ENCODE measurements at regions not wholly inside any gene's neighbourhood (a gene's known extent, or its start where the extent isn't known, plus 50 kb on each side); places are given as distances from the start of the nearest gene placed in this dataset.

GRCh38 chr14:57031474-57031873, 221.2 kb upstream of the OTX2 start:
- Histone ChIP-seq H3K9me3 (no peaks in the 10 kb centered on the region), H3K4me3 (replicated peaks in 1 of 3) (no peak overlapping the region), H3K4me1 (no peaks in the 10 kb centered on the region), H3K27ac (no peak overlapping the region), H3K36me3 (no peaks in the 10 kb centered on the region), H3K27me3 (no peaks in the 10 kb centered on the region)
- no peak for TF ChIP-seq POLR2A (IDR thresholded peaks at IDR 0.05)
- TF ChIP-seq CTCF (IDR thresholded peaks at IDR 0.05), result no peak
- WGBS, 2 donors, result 95% methylated on average over 1 of the region's 1 CpG
- intact Hi-C loops (cut with DNase I), result no loop called here
- DNase-seq, result no peak

GRCh38 chr14:57029620-57030253, 219.5 kb upstream of the OTX2 start:
- no peak for DNase-seq
- H3K27ac ChIP-seq, result no peak overlapping the region
- no peaks in the 10 kb centered on the region for H3K4me1 ChIP-seq
- TF ChIP-seq POLR2A (IDR thresholded peaks at IDR 0.05) (no peak), CTCF (IDR thresholded peaks at IDR 0.05) (no peak)
- no peaks in the 10 kb centered on the region for H3K27me3 ChIP-seq
- intact Hi-C loops (cut with DNase I), result no loop called here
- no peaks in the 10 kb centered on the region for H3K9me3 ChIP-seq
- 51 to 54% methylated on average over 2 of the region's 2 CpGs for WGBS, 2 donors
- H3K36me3 ChIP-seq, result no peaks in the 10 kb centered on the region
- no peak overlapping the region for H3K4me3 ChIP-seq (replicated peaks in 1 of 3)

GRCh38 chr14:57025456-57025855, 215.2 kb upstream of the OTX2 start:
- no peak for TF ChIP-seq POLR2A (IDR thresholded peaks at IDR 0.05)
- TF ChIP-seq CTCF (IDR thresholded peaks at IDR 0.05), result no peak

GRCh38 chr14:57022608-57023007, 212.3 kb upstream of the OTX2 start:
- no peak overlapping the region for H3K27ac ChIP-seq
- no peaks in the 10 kb centered on the region for H3K36me3 ChIP-seq
- H3K9me3 ChIP-seq, result no peaks in the 10 kb centered on the region
- 88 to 89% methylated on average over 6 of the region's 6 CpGs for WGBS, 2 donors
- no peak for DNase-seq
- no peaks in the 10 kb centered on the region for H3K27me3 ChIP-seq
- no peak overlapping the region for H3K4me3 ChIP-seq (replicated peaks in 1 of 3)
- TF ChIP-seq CTCF (IDR thresholded peaks at IDR 0.05) (no peak), POLR2A (IDR thresholded peaks at IDR 0.05) (no peak)
- intact Hi-C loops (cut with DNase I), result no loop called here
- H3K4me1 ChIP-seq, result no peaks in the 10 kb centered on the region

More at GRCh38 chr14:57025456-57025855, 215.2 kb upstream of the OTX2 start:
- Histone ChIP-seq H3K4me1 (no peaks in the 10 kb centered on the region), H3K27me3 (no peaks in the 10 kb centered on the region), H3K27ac (no peak overlapping the region), H3K9me3 (no peaks in the 10 kb centered on the region), H3K36me3 (no peaks in the 10 kb centered on the region), H3K4me3 (replicated peaks in 1 of 3) (no peak overlapping the region)
- intact Hi-C loops (cut with DNase I), result no loop called here
- DNase-seq, result no peak

- H3K4me1 ChIP-seq, result no peaks in the 10 kb centered on the region
- H3K27ac ChIP-seq, result no peak overlapping the region
- intact Hi-C loops (cut with DNase I), result no loop called here
- no peak for DNase-seq
- no peak overlapping the region for H3K4me3 ChIP-seq (replicated peaks in 1 of 3)
- TF ChIP-seq POLR2A (IDR thresholded peaks at IDR 0.05), result no peak
- no peak for TF ChIP-seq CTCF (IDR thresholded peaks at IDR 0.05)
- no peaks in the 10 kb centered on the region for H3K27me3 ChIP-seq
- no peaks in the 10 kb centered on the region for H3K9me3 ChIP-seq
- 57 to 68% methylated on average over 1 of the region's 1 CpG for WGBS, 2 donors
- no peaks in the 10 kb centered on the region for H3K36me3 ChIP-seq
Observed at GRCh38 chr14:57018065-57018464, 207.8 kb upstream of the OTX2 start.
